SU-DHL-6 (cell line): ENCODE measurements at regions not wholly inside any gene's neighbourhood (a gene's known extent, or its start where the extent isn't known, plus 50 kb on each side); places are given as distances from the start of the nearest gene placed in this dataset.

Source experiments
- H2AFZ ChIP-seq: fragments of 200-600 bp; sonication (generic); 2 replicates; pipeline ENCODE4 v1.6.1; 2014; ENCODE audit warnings: low read depth, mild to moderate bottlenecking, moderate library complexity, mixed read lengths, antibody characterized with exemption, low read length; ENCODE audit not compliant: severe bottlenecking
- H3F3A ChIP-seq: fragments of 200-600 bp; shearing (Covaris generic); 2 replicates; pipeline ENCODE4 v1.6.0; 2016; ENCODE audit warnings: antibody characterized with exemption, mild to moderate bottlenecking; ENCODE audit not compliant: insufficient read depth
- H3K27ac ChIP-seq: fragments of 200-600 bp; sonication (generic); 2 replicates; pipeline ENCODE4 v1.5.1; 2016; ENCODE audit warnings: low read depth, mild to moderate bottlenecking, low read length, moderate library complexity, mixed read lengths
- H3K27me3 ChIP-seq: fragments of 200-600 bp; sonication (generic), shearing (Covaris generic); 2 replicates; pipeline ENCODE4 v1.6.0; 2014; ENCODE audit warnings: mild to moderate bottlenecking, low read length
- H3K36me3 ChIP-seq: fragments of 200-600 bp; sonication (generic); 2 replicates; pipeline ENCODE4 v1.6.1; 2014; ENCODE audit warnings: mild to moderate bottlenecking, low read length, mixed read lengths
- H3K4me2 ChIP-seq: fragments of 300-600, 200-600 bp; shearing (Covaris generic), sonication (generic); 2 replicates; pipeline ENCODE4 v1.6.0; 2014; ENCODE audit warnings: low read length, low read depth, mild to moderate bottlenecking; ENCODE audit not compliant: poor library complexity, severe bottlenecking
- H3K4me3 ChIP-seq: fragments of 200-600 bp; sonication (generic); 2 replicates; pipeline ENCODE4 v1.5.1; 2014; ENCODE audit warnings: antibody characterized with exemption, low read length, mild to moderate bottlenecking, mixed read lengths; ENCODE audit not compliant: insufficient read depth, poor library complexity, severe bottlenecking
- H3K79me2 ChIP-seq: fragments of 200-600 bp; sonication (generic); 2 replicates; pipeline ENCODE4 v1.6.1; 2014; ENCODE audit warnings: mild to moderate bottlenecking, low read length, moderate library complexity; ENCODE audit not compliant: insufficient read depth
- H3K9ac ChIP-seq: fragments of 200-600 bp; sonication (generic); 2 replicates; pipeline ENCODE4 v1.7.0; 2014; ENCODE audit warnings: mild to moderate bottlenecking, low read length
- H3K9me2 ChIP-seq: fragments of 200-600 bp; sonication (generic); replicated peaks from 2 replicates; pipeline ENCODE4 v1.6.1; 2014; ENCODE audit warnings: low read length; ENCODE audit not compliant: insufficient read depth
- H3K9me3 ChIP-seq: fragments of 200-600 bp; sonication (generic); 2 replicates; pipeline ENCODE4 v1.6.1; 2014; ENCODE audit warnings: low read length, mixed read lengths; ENCODE audit not compliant: insufficient read depth
- H4K20me1 ChIP-seq: fragments of 200-600 bp; sonication (generic); 2 replicates; pipeline ENCODE4 v1.6.1; 2014; ENCODE audit warnings: low read depth, mild to moderate bottlenecking, antibody characterized with exemption, low read length, moderate library complexity, mixed read lengths
- CTCF ChIP-seq: fragments of 200-600 bp; sonication (generic); IDR thresholded peaks from one replicate; pipeline ENCODE4 v1.5.1; 2017; ENCODE audit warnings: antibody characterized with exemption, mild to moderate bottlenecking, low read length, moderate library complexity; ENCODE audit not compliant: insufficient read depth, poor library complexity, severe bottlenecking
- EZH2phosphoT487 ChIP-seq: fragments of 200-600 bp; sonication (generic), shearing (Covaris generic); conservative IDR thresholded peaks from 2 replicates; pipeline ENCODE4 v1.6.1; 2018; ENCODE audit warnings: mild to moderate bottlenecking, antibody characterized with exemption, low read length, moderate library complexity, mixed read lengths

- no peak overlapping the region for H3K27ac ChIP-seq
- no peaks in the 10 kb centered on the region for H3F3A ChIP-seq
- H3K9me3 ChIP-seq = no peaks in the 10 kb centered on the region
- H3K36me3 ChIP-seq = no peaks in the 10 kb centered on the region
- no peak overlapping the region for H3K4me3 ChIP-seq
- no peaks in the 10 kb centered on the region for H3K79me2 ChIP-seq
- no peak overlapping the region for H3K4me2 ChIP-seq
- no peak overlapping the region for H3K9ac ChIP-seq
- H3K9me2 ChIP-seq = no peaks in the 10 kb centered on the region
- H2AFZ ChIP-seq = no peak overlapping the region
- TF ChIP-seq EZH2phosphoT487 = no peak
- TF ChIP-seq CTCF = no peak
- no peaks in the 10 kb centered on the region for H4K20me1 ChIP-seq
- no peaks in the 10 kb centered on the region for H3K27me3 ChIP-seq
Measured at GRCh38 chr20:54716790-54717189, 241.4 kb downstream of the DOK5 start.

- no peak overlapping the region for H3K9ac ChIP-seq
- H4K20me1 ChIP-seq = no peaks in the 10 kb centered on the region
- no peaks in the 10 kb centered on the region for H3K9me3 ChIP-seq
Measured at GRCh38 chr20:54716174-54716747, 240.9 kb downstream of the DOK5 start.

GRCh38 chr20:54714817-54715216, 239.4 kb downstream of the DOK5 start:
- H3F3A ChIP-seq = no peaks in the 10 kb centered on the region
- H2AFZ ChIP-seq = no peak overlapping the region
- TF ChIP-seq EZH2phosphoT487 = no peak
- no peak for TF ChIP-seq CTCF
- no peaks in the 10 kb centered on the region for H3K27me3 ChIP-seq
- H4K20me1 ChIP-seq = no peaks in the 10 kb centered on the region
- H3K9ac ChIP-seq = no peak overlapping the region
- no peak overlapping the region for H3K27ac ChIP-seq
- H3K4me2 ChIP-seq = no peak overlapping the region
- H3K36me3 ChIP-seq = no peaks in the 10 kb centered on the region
- no peaks in the 10 kb centered on the region for H3K9me3 ChIP-seq
- no peaks in the 10 kb centered on the region for H3K9me2 ChIP-seq
- H3K4me3 ChIP-seq = no peak overlapping the region
- no peaks in the 10 kb centered on the region for H3K79me2 ChIP-seq

More at GRCh38 chr20:54716174-54716747, 240.9 kb downstream of the DOK5 start:
- Histone ChIP-seq H3K4me3 (no peak overlapping the region), H3K9me2 (no peaks in the 10 kb centered on the region), H3K27me3 (no peaks in the 10 kb centered on the region), H3K27ac (no peak overlapping the region), H3K36me3 (no peaks in the 10 kb centered on the region), H3K79me2 (no peaks in the 10 kb centered on the region), H2AFZ (no peak overlapping the region), H3K4me2 (no peak overlapping the region), H3F3A (no peaks in the 10 kb centered on the region)
- TF ChIP-seq EZH2phosphoT487 (no peak), CTCF (no peak)

- H3K79me2 ChIP-seq = no peaks in the 10 kb centered on the region
- no peaks in the 10 kb centered on the region for H4K20me1 ChIP-seq
- no peak for TF ChIP-seq CTCF
- no peak for TF ChIP-seq EZH2phosphoT487
- H3K9me2 ChIP-seq = no peaks in the 10 kb centered on the region
- no peak overlapping the region for H2AFZ ChIP-seq
- H3K36me3 ChIP-seq = no peaks in the 10 kb centered on the region
- H3K4me2 ChIP-seq = no peak overlapping the region
- H3K9ac ChIP-seq = no peak overlapping the region
- no peaks in the 10 kb centered on the region for H3K9me3 ChIP-seq
- no peaks in the 10 kb centered on the region for H3K27me3 ChIP-seq
- H3F3A ChIP-seq = no peaks in the 10 kb centered on the region
- H3K4me3 ChIP-seq = no peak overlapping the region
- H3K27ac ChIP-seq = no peak overlapping the region
Measured at GRCh38 chr20:54713727-54714126, 238.3 kb downstream of the DOK5 start.
